ENCODE measurements at regions not wholly inside any gene's neighbourhood (a gene's known extent, or its start where the extent isn't known, plus 50 kb on each side); places are given as distances from the start of the nearest gene placed in this dataset.

GRCh38 chr12:67161322-67161918 lies 107.7 kb upstream of the CAND1 start:
- peak; percentile 32 for DNase-seq

- no peak for DNase-seq
These were observed 95.9 kb upstream of the CAND1 start for GRCh38 chr12:67173258-67173657.

- no peak for DNase-seq
These were observed 86.6 kb upstream of the CAND1 start for GRCh38 chr12:67182551-67182950.

GRCh38 chr12:67193704-67194103 lies 75.5 kb upstream of the CAND1 start:
- peak; percentile 21 for DNase-seq

- no peak for DNase-seq
These were observed 68.8 kb upstream of the CAND1 start for GRCh38 chr12:67200386-67200785.

GRCh38 chr12:67202011-67202677 lies 67.0 kb upstream of the CAND1 start:
- no peak for DNase-seq

- DNase-seq: no peak
These were observed 66.5 kb upstream of the CAND1 start for GRCh38 chr12:67202678-67203012.

- DNase-seq: no peak
These were observed 60.7 kb upstream of the CAND1 start for GRCh38 chr12:67208281-67209067.

GRCh38 chr12:67211029-67211428 lies 58.1 kb upstream of the CAND1 start:
- DNase-seq: no peak

- no peak for DNase-seq
These were observed 57.7 kb upstream of the CAND1 start for GRCh38 chr12:67211494-67211893.

- DNase-seq: no peak
These were observed 51.5 kb upstream of the CAND1 start for GRCh38 chr12:67217647-67218046.
